Liver (tissue), 8 donors: ENCODE measurements at regions not wholly inside any gene's neighbourhood (a gene's known extent, or its start where the extent isn't known, plus 50 kb on each side); places are given as distances from the start of the nearest gene placed in this dataset.
"Not testable (repeated sequence)": the region's sequence is repeated elsewhere in the genome, so short reads cannot be mapped to it uniquely, and the experiment has no call there.

ENCODE experiments used
- DNase-seq: peaks from one replicate; pipeline ENCODE4 v3.0.0-alpha.2; 2017; ENCODE audit warnings: low spot score
- H3K27ac ChIP-seq, 2 donors: one replicate each; pipeline ENCODE4 v1.7.0; 2013; ENCODE audit warnings: inconsistent platforms in 2 of 2, low read length in 2 of 2, control low read depth in 1 of 2, low read depth in 1 of 2, mild to moderate bottlenecking in 1 of 2
- H3K27me3 ChIP-seq, 4 donors: one replicate each; pipeline versions ENCODE4 v1.6.1 to v1.7.0; 2013; ENCODE audit warnings: low read length in 3 of 4, inconsistent platforms in 1 of 4, mild to moderate bottlenecking in 1 of 4, moderate library complexity in 1 of 4; ENCODE audit not compliant: control insufficient read depth in 4 of 4, insufficient read depth in 4 of 4
- H3K36me3 ChIP-seq, 4 donors: one replicate each; pipeline versions ENCODE4 v1.6.1 to v1.7.0; 2013; ENCODE audit warnings: low read length in 3 of 4, mild to moderate bottlenecking in 3 of 4, low read depth in 1 of 4, moderate library complexity in 1 of 4; ENCODE audit not compliant: control insufficient read depth in 4 of 4, insufficient read depth in 3 of 4
- H3K4me1 ChIP-seq, 4 donors: one replicate each; pipeline versions ENCODE4 v1.6.1 to v1.7.0; 2013; ENCODE audit warnings: low read length in 3 of 4, mild to moderate bottlenecking in 3 of 4, moderate library complexity in 1 of 4; ENCODE audit not compliant: control insufficient read depth in 4 of 4, insufficient read depth in 4 of 4
- H3K4me3 ChIP-seq, 3 donors: one replicate each; pipeline versions ENCODE4 v1.6.1 to v1.7.0; 2013; ENCODE audit warnings: low read length in 3 of 3, control low read depth in 1 of 3, low read depth in 1 of 3, mild to moderate bottlenecking in 1 of 3
- H3K9ac ChIP-seq, 2 donors: one replicate each; pipeline ENCODE4 v1.7.0; 2013; ENCODE audit warnings: low read length in 2 of 2, mild to moderate bottlenecking in 2 of 2, moderate library complexity in 2 of 2, control low read depth in 1 of 2, low read depth in 1 of 2
- H3K9me3 ChIP-seq, 4 donors: one replicate each; pipeline versions ENCODE4 v1.6.1 to v1.7.0; 2013; ENCODE audit warnings: low read length in 3 of 4; ENCODE audit not compliant: control insufficient read depth in 4 of 4
- EGR1 ChIP-seq, 2 donors: IDR thresholded peaks; 2 replicates each; pipeline ENCODE4 v1.6.1; 2016 to 2018; ENCODE audit warnings: antibody characterized with exemption in 2 of 2, low read depth in 2 of 2
- FOXA1 ChIP-seq: IDR thresholded peaks from 2 replicates; pipeline ENCODE4 v1.6.1; 2016; ENCODE audit warnings: antibody characterized with exemption
- FOXA2 ChIP-seq: IDR thresholded peaks from 2 replicates; pipeline ENCODE4 v1.6.1; 2016; ENCODE audit warnings: antibody characterized with exemption
- GABPA ChIP-seq, 2 donors: IDR thresholded peaks in 1 of 2; conservative IDR thresholded peaks in 1 of 2; 2 replicates each; pipeline ENCODE4 v1.6.1; 2016; ENCODE audit warnings: antibody characterized with exemption in 2 of 2, mild to moderate bottlenecking in 1 of 2, moderate library complexity in 1 of 2
- HNF4A ChIP-seq, 2 donors: conservative IDR thresholded peaks; 2 replicates each; pipeline ENCODE4 v1.6.1; 2016; ENCODE audit warnings: antibody characterized with exemption in 2 of 2, mild to moderate bottlenecking in 2 of 2
- HNF4G ChIP-seq: IDR thresholded peaks from 2 replicates; pipeline ENCODE4 v1.6.1; 2016; ENCODE audit warnings: antibody characterized with exemption
- JUND ChIP-seq, 2 donors: IDR thresholded peaks; 2 replicates each; pipeline ENCODE4 v1.6.1; 2016; ENCODE audit warnings: antibody characterized with exemption in 2 of 2
- NR2F2 ChIP-seq: IDR thresholded peaks from 2 replicates; pipeline ENCODE4 v1.6.1; 2016; ENCODE audit warnings: antibody characterized with exemption
- RAD21 ChIP-seq, 2 donors: IDR thresholded peaks; 2 replicates each; pipeline ENCODE4 v1.6.1; 2016; ENCODE audit warnings: antibody characterized with exemption in 2 of 2, mild to moderate bottlenecking in 2 of 2
- RXRA ChIP-seq, 2 donors: IDR thresholded peaks; 2 replicates each; pipeline ENCODE4 v1.6.1; 2017 to 2018; ENCODE audit warnings: antibody characterized with exemption in 2 of 2, mild to moderate bottlenecking in 1 of 2
- SP1 ChIP-seq: IDR thresholded peaks from 2 replicates; pipeline ENCODE4 v1.6.1; 2018; ENCODE audit warnings: antibody characterized with exemption, mild to moderate bottlenecking
- TAF1 ChIP-seq: conservative IDR thresholded peaks from 2 replicates; pipeline ENCODE4 v1.6.1; 2016; ENCODE audit warnings: antibody characterized with exemption, mild to moderate bottlenecking
- YY1 ChIP-seq: IDR thresholded peaks from 2 replicates; pipeline ENCODE4 v1.6.1; 2016; ENCODE audit warnings: antibody characterized with exemption, mild to moderate bottlenecking
- WGBS: extraction: QIAGEN DNeasy Blood & Tissue Kit; methylation state at CpG from one replicate; pipeline ENCODE4 v1.1.7; 2013; 5-methylcytosine and 5-hydroxymethylcytosine counted together
- TF ChIP-seq, protein P1 (sequence below): fragments of 150-350 bp; IDR thresholded peaks from 2 replicates; pipeline ENCODE4 v1.5.1; 2017; ENCODE audit warnings: improper control_type of control experiment, low read depth, low read length; ENCODE audit not compliant: missing input control
- TF ChIP-seq, protein P2 (sequence below): IDR thresholded peaks from 2 replicates; pipeline ENCODE4 v1.6.1; 2016; ENCODE audit warnings: antibody characterized with exemption, mild to moderate bottlenecking
- TF ChIP-seq, protein P3 (sequence below): IDR thresholded peaks from 2 replicates; pipeline ENCODE4 v1.6.1; 2016; ENCODE audit warnings: antibody characterized with exemption
- TF ChIP-seq, protein P4 (sequence below): IDR thresholded peaks from 2 replicates; pipeline ENCODE4 v1.6.1; 2016; ENCODE audit warnings: antibody characterized with exemption
- TF ChIP-seq, protein P5 (sequence below): IDR thresholded peaks from 2 replicates; pipeline ENCODE4 v1.6.1; 2016; ENCODE audit warnings: antibody characterized with exemption
- donor health status: healthy.
- donor health status: healthy.
- donor health status: healthy.
- donor health status: healthy.
- donor health status: healthy.

DNA sequence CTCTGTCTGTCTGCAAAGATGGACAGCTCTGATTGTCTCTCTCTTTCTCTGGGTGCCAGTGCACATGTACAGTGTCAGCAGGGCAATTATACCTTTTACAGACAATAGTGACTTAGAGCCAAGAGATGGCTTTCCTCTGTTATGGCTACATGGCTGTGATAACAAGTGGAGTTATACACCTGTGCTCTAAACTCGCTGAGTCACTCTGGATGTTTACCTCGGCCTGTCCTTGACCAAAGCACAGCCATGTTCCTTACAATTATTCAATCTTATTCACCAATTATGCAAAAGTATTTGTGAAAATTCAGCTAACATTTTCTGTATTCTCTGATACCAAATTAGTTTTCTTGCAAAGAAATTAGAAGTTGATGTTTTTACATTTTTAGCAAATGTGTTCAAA, 475.5 kb upstream of the CCDC196 start:
- Histone ChIP-seq H3K4me3 (no peak overlapping the region), H3K9ac (no peak overlapping the region), H3K4me1 (no peaks in the 10 kb centered on the region), H3K9me3 (peaks cover 0 to 2% (median 0%) of the 10 kb centered on the region in 4 donors), H3K27ac (no peak overlapping the region), H3K36me3 (no peaks in the 10 kb centered on the region), H3K27me3 (no peaks in the 10 kb centered on the region)
- DNase-seq: no peak
- 71% methylated on average over 2 of the region's 2 CpGs for WGBS
- TF ChIP-seq FOXA2 (no peak), GABPA (IDR thresholded peaks at IDR 0.05 in 1 of 2, conservative IDR thresholded peaks at IDR 0.05 in 1 of 2) (no peak), YY1 (no peak), TAF1 (no peak), HNF4G (no peak), HNF4A (conservative IDR thresholded peaks at IDR 0.05) (no peak), EGR1 (IDR thresholded peaks at IDR 0.05; ENCODE audit: low read depth in 2 of 2) (no peak), FOXA1 (no peak), SP1 (no peak), NR2F2 (no peak), JUND (IDR thresholded peaks at IDR 0.05) (no peak), RXRA (IDR thresholded peaks at IDR 0.05) (no peak), RAD21 (IDR thresholded peaks at IDR 0.05) (no peak)
- TF ChIP-seq, protein P1, sequence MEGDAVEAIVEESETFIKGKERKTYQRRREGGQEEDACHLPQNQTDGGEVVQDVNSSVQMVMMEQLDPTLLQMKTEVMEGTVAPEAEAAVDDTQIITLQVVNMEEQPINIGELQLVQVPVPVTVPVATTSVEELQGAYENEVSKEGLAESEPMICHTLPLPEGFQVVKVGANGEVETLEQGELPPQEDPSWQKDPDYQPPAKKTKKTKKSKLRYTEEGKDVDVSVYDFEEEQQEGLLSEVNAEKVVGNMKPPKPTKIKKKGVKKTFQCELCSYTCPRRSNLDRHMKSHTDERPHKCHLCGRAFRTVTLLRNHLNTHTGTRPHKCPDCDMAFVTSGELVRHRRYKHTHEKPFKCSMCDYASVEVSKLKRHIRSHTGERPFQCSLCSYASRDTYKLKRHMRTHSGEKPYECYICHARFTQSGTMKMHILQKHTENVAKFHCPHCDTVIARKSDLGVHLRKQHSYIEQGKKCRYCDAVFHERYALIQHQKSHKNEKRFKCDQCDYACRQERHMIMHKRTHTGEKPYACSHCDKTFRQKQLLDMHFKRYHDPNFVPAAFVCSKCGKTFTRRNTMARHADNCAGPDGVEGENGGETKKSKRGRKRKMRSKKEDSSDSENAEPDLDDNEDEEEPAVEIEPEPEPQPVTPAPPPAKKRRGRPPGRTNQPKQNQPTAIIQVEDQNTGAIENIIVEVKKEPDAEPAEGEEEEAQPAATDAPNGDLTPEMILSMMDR: no peak
- TF ChIP-seq, protein P2, sequence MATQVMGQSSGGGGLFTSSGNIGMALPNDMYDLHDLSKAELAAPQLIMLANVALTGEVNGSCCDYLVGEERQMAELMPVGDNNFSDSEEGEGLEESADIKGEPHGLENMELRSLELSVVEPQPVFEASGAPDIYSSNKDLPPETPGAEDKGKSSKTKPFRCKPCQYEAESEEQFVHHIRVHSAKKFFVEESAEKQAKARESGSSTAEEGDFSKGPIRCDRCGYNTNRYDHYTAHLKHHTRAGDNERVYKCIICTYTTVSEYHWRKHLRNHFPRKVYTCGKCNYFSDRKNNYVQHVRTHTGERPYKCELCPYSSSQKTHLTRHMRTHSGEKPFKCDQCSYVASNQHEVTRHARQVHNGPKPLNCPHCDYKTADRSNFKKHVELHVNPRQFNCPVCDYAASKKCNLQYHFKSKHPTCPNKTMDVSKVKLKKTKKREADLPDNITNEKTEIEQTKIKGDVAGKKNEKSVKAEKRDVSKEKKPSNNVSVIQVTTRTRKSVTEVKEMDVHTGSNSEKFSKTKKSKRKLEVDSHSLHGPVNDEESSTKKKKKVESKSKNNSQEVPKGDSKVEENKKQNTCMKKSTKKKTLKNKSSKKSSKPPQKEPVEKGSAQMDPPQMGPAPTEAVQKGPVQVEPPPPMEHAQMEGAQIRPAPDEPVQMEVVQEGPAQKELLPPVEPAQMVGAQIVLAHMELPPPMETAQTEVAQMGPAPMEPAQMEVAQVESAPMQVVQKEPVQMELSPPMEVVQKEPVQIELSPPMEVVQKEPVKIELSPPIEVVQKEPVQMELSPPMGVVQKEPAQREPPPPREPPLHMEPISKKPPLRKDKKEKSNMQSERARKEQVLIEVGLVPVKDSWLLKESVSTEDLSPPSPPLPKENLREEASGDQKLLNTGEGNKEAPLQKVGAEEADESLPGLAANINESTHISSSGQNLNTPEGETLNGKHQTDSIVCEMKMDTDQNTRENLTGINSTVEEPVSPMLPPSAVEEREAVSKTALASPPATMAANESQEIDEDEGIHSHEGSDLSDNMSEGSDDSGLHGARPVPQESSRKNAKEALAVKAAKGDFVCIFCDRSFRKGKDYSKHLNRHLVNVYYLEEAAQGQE: no peak
- TF ChIP-seq, protein P3, sequence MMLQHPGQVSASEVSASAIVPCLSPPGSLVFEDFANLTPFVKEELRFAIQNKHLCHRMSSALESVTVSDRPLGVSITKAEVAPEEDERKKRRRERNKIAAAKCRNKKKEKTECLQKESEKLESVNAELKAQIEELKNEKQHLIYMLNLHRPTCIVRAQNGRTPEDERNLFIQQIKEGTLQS: no peak
- TF ChIP-seq, protein P4, sequence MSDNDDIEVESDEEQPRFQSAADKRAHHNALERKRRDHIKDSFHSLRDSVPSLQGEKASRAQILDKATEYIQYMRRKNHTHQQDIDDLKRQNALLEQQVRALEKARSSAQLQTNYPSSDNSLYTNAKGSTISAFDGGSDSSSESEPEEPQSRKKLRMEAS: no peak
- TF ChIP-seq, protein P5, sequence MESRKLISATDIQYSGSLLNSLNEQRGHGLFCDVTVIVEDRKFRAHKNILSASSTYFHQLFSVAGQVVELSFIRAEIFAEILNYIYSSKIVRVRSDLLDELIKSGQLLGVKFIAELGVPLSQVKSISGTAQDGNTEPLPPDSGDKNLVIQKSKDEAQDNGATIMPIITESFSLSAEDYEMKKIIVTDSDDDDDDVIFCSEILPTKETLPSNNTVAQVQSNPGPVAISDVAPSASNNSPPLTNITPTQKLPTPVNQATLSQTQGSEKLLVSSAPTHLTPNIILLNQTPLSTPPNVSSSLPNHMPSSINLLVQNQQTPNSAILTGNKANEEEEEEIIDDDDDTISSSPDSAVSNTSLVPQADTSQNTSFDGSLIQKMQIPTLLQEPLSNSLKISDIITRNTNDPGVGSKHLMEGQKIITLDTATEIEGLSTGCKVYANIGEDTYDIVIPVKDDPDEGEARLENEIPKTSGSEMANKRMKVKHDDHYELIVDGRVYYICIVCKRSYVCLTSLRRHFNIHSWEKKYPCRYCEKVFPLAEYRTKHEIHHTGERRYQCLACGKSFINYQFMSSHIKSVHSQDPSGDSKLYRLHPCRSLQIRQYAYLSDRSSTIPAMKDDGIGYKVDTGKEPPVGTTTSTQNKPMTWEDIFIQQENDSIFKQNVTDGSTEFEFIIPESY: no peak

DNA sequence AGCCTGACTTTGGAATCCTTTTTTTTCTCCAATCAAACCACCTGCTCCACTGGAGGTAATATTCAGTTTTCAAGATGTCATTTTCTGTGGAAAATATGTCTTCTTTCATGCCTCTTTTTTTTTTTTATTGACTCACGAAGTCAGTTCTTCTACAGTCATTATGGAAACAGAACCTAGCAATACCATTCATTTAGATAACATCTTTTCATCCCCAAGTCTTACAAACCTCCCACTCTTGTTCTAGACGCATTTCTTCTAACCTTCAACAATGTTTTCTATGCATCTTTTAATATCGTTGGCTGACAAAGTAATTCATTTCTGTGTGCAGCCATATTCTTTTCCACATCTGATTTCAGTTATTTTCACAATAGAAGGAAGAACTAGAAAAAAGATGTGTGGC, 474.3 kb upstream of the CCDC196 start:
- H3K4me1 ChIP-seq: no peaks in the 10 kb centered on the region
- H3K9me3 ChIP-seq: peaks cover 0 to 2% (median 0%) of the 10 kb centered on the region in 4 donors
- 67% methylated on average over 3 of the region's 3 CpGs for WGBS
- no peak overlapping the region for H3K4me3 ChIP-seq
- DNase-seq: no peak
- H3K36me3 ChIP-seq: no peaks in the 10 kb centered on the region
- no peak overlapping the region for H3K9ac ChIP-seq
- H3K27me3 ChIP-seq: no peaks in the 10 kb centered on the region
- H3K27ac ChIP-seq: no peak overlapping the region
- TF ChIP-seq, protein P3: no peak

DNA sequence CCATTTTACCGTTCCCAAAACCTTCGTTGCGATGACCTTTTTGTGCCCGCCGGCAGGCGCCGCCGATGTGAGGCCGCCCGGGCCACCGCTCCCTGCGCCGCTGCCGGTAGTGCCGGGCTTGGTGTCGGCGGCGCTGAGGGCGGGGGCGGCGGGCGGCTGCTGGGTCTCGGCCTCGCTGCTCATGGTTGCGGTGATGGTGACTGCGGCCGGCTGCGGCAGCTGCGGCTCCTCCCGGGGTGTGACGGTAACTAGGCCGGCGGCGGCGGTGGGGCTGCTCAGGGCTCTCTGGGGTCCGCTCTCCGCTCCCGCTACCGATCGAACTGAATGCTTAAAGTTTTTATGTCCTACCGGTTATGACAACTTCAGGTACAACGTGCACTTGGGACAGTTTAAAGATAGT, 472.6 kb upstream of the CCDC196 start:
- H3K4me3 ChIP-seq, H3K27me3 ChIP-seq, H3K9me3 ChIP-seq, H3K36me3 ChIP-seq, H3K4me1 ChIP-seq, H3K9ac ChIP-seq, H3K27ac ChIP-seq, DNase-seq: not testable (repeated sequence)
- 61% methylated on average over 42 of the region's 42 CpGs for WGBS
